Ecto neural progenitor cell (in vitro differentiated cells): ENCODE measurements at regions not wholly inside any gene's neighbourhood (a gene's known extent, or its start where the extent isn't known, plus 50 kb on each side); places are given as distances from the start of the nearest gene placed in this dataset.
"Not testable (repeated sequence)": the region's sequence is repeated elsewhere in the genome, so short reads cannot be mapped to it uniquely, and the experiment has no call there.

ENCODE experiments used
- DNase-seq: peaks from one replicate; pipeline ENCODE4 v3.0.0-alpha.2; 2018; ENCODE audit warnings: low spot score

DNA sequence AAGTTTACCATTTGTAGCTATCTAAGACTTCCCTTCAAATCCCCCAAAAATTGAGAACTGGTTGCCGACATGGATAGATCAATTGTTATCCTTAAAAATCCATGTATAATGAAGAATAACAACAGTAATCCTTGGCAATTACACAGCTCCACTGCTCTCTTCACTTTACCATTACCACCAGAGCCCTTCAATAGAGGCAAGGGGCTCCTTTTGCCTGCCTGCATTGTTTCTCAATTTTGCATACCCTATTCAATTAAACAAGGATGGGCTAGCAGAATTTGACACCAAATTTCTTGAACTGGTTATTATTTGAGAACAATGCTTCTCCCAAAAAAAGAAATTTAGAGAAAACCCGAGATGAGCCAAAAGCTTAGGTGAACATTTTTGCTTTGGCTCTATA is 387.8 kb upstream of the PKN2 start:
- no peak for DNase-seq

DNA sequence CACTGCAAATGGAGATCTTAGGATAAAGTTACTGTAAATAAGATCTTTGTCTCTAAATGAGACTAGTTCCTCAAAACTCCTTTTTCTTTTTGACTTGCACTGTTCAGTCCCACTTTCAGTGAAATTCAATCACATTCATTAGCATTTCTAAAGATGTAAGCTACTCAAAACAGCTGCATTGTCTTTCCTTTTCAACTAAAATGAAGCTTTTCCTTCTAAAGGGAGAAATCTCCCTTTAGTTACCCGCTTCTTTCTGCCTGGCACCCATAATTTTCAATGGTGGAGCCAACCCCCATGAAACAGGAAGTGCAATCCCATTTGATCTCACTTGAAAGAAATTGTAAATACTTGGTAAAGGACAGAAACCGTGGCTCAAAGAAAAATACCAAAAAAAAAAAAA is 387.4 kb upstream of the PKN2 start:
- no peak for DNase-seq

DNA sequence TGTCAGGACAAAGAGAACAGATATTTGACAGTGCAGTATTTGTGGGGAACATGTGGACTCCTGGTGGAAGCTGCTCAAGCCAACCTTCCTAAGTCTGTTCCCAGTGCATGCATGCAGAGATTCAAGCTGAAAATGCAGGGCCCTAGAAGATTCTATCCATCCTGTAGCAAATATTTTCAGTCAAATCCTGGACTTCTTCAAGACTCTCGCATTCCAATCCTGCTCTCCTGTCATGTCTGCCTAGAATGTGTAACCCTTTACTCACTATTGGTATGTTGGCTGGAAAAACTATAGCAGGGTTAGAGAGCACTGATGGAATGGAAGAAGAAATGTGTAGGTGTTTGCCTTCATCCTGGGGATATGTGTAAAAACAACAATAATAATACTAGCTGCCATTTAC is 385.6 kb upstream of the PKN2 start:
- DNase-seq: no peak

DNA sequence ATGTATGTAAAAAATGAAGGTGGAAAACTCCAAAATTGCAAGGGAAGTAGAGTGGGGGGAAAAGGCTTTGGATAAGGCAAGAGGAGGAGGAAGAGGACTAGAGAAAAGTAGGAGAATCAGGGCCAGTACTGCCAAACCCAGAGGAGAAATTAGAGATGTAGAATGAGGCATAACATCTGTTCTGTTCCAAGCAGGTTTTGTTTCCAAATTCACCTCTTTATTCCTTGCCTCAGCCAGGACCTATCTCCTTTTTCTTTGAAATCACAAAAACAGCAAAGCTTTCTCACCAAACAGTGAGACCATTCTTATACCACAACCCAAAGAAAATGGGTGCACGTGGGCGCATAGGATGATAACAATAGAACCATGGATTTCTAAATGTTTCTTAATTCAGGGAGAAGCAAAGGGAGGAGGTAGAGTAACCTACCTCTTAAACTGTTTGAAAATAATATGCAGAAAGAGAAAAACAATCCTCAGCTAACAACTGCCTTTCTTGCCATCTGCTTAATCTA is 383.3 kb upstream of the PKN2 start:
- DNase-seq: no peak

DNA sequence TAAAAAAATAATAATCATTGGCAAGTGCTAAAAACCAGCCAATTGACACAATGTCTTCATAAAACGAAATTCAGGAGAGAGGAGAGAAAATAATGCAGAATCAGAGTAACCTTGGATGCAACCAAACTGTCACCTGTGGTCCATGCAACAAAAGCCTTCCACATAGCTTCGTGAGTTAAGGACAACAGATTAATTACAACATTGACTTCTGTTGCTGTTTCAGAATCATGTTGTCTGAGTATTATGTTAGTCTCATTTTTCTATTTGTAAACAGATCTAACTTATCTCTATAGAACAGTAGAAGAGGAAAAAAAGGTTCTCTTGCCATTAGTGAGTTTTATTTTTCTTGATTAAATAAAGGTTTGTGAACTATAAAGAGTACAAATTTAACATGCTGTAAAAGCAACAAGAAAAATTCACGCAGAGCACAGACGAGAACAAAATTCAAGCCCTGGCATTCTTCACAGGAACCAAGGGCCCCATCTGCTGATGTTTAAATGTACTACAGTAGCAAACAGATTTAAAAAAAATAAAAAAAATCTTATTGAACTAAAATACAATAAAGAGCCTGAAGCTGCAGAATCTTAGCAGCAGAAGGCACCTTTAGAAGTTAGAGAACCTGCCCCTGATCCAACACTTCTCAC is 381.1 kb upstream of the PKN2 start:
- DNase-seq: no peak

- DNase-seq: no peak
Observed at GRCh38 chr1:88311265-88311664, 372.8 kb upstream of the PKN2 start.

DNA sequence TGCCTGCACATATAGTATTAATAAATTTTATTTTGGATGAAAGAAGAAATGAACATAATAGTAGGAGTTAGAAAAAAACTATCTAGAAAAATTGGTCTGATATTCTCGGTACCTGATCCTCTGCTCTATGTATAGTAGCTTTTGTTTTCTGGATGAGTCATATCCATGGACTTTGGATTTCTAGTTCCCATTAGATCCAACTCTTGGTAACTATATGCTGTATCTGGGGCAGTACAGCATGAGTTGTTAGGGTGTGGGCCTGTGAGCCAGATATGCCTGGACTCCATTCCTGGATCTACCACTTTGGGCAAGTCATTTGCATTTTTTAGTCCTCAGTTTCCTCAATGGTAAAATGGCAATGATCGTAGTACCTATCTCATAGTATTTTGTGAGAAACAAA is 372.2 kb upstream of the PKN2 start:
- DNase-seq: no peak

DNA sequence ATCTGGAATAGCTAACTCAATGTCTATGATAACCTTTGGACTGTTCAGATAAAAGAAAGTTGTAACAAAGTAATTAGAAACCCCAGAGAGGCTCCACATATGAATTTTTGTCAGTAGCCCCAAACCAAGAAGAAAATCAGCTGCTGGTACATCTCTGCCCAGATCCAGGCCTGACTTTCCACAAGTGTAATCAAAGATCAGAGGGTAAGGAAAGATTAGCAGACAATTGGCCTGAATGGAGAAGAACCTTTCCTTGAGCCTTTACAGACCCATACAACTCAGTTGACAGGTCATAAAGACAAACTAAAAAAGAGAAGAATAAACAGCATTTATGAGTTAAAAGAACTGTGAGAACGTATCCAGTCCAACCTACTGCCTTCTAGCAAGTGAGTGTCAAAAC is 366.7 kb upstream of the PKN2 start:
- no peak for DNase-seq

DNA sequence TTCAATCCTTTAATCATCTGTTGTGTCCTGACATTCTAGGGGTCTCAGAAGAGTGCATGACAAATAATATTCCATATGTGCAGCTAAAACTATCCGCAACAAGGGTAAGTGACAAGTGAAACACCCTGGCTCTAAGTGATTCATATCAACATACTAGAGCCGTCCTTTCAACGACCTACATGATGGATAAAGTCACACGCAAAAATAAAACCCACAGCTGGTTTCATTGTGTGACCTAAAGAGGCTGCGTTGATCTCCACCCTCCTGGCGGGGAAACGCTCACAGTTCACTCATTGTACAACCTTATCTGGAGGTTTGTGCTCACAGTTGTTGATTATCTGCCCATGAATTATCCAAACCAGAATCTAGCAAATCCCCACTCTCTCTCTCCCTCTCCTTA is 365.3 kb upstream of the PKN2 start:
- no peak for DNase-seq

GRCh38 chr1:88320291-88320690 is 363.8 kb upstream of the PKN2 start:
- DNase-seq: no peak

DNA sequence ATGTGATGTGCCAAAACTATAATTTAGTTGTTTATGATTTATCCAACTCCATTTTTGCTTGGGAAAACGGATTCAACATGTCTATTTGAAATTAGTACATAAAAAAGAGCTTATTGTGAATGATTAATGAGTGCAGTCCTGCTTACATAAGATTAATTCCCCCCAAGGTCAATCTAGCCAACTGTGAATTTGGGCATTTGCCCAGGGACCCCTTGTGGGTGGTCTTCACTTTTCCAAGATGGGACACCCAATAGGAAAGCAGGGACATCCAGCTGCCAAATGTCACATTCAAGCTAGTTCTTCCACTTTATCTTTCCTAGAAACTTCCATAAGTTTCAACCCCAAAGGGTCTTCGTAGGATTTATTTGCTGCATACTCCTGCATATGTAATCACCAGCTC is 362.4 kb upstream of the PKN2 start:
- DNase-seq: no peak

- DNase-seq: no peak
Observed at GRCh38 chr1:88324899-88325298, 359.2 kb upstream of the PKN2 start.

- no peak for DNase-seq
Observed at GRCh38 chr1:88327391-88328267, 356.4 kb upstream of the PKN2 start.

DNA sequence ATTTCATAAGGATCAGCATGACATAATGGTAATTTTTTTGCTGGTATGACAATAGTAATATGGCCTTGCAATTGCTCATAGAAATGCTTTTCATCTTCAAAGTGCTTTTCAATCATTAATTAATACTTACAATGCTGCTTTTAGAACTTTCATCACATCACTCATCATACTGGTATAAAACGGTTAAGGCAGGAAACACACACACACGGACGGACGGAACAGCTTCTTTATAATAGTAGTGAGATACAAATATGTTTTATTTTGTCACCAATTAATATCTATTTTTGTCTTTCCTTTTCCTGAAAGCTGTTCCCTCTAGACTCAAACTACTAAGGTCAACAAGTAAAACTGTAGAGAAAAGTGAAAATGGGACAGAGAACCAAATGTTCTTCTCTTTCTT is 353.9 kb upstream of the PKN2 start:
- DNase-seq: no peak

DNA sequence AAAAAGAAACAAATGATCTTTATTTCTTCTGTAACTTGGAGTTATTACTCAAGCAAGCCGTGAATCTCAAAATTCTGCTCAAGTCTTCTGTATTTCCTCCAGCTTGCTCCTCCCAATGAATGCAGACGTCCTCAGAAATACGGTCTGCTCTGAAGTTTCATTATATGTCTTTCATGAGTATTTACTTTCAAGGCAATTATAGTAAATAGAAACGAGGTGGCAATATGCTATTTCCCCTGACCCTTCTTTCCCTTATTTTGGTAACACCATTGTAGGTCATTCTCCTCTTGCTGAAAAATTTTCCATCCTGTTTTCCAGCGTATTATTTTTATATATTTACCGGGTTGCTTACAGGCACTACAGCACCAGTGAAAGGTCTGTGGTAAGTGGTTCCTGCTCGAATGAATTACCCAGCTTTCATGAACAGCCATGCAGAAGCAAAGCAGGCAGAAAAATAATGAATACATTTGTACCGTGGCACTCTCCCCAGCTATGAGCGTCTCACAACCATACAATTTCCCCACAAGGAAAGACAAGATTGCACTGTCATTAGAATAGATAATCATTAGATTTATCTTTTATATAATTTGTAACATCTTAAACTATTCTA is 350.9 kb upstream of the PKN2 start:
- no peak for DNase-seq

- no peak for DNase-seq
Observed at GRCh38 chr1:88341447-88341846, 342.6 kb upstream of the PKN2 start.

DNA sequence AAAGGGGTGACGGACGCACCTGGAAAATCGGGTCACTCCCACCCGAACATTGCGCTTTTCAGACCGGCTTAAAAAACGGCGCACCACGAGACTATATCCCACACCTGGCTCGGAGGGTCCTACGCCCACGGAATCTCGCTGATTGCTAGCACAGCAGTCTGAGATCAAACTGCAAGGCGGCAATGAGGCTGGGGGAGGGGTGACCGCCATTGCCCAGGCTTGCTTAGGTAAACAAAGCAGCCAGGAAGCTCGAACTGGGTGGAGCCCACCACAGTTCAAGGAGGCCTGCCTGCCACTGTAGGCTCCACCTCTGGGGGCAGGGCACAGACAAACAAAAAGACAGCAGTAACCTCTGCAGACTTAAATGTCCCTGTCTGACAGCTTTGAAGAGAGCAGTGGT is 342.0 kb upstream of the PKN2 start:
- not testable (repeated sequence) for DNase-seq

DNA sequence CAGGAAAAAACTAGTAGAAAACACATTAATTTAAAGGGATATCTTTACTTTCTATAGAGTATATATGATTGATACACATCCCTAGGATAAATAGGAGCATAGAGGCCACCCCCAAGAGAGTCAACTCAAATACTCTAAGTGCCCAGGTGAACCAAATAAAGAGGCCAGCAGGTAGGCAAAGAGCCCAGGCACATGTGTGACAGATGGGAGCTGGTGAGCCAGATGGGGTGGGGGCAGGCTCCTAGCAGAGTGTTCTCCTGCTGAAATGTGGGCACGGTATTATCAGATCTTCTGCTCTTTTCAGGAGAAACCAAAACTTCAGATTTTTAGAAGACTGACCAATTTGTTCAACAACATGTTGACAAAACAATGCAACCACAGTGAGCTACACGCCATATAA is 333.4 kb upstream of the PKN2 start:
- no peak for DNase-seq

DNA sequence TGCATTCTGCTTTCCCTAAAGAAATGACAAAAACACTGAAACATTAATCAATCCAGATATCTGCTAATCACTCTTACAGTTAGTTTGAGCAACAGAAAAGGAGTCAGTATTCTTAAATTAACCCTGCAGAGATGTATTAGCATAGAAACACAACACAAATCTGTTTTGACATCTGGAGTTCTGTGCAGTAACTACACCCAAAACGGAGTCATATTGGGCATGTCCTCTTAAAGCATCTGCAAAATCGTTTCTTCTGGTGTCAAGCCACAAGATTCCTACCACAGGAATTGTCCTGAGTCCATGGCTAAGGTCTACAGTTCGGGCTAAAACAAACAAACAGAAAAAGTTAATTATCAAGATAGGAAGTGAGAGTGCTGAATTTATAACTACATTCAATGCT is 332.1 kb upstream of the PKN2 start:
- no peak for DNase-seq

GRCh38 chr1:88354256-88354655 is 329.8 kb upstream of the PKN2 start:
- DNase-seq: no peak

DNA sequence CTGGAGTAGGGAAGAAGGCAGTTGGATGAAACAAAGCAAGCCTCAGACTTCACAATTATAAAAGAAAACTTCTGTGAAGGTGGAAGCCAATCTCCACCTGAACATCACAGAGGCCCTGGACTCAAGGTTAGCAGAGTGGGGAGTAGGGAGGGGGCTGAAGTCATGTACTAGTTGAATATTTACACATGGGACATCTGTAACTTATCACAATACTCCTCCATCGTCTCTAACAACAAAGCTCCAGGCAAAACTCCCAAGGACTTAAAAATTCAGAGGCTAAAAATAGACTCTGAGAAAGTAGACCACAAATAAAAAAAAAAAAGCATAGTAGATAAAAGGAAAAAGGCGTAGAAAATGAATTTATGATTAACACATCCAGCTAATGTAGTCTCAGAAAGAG is 326.3 kb upstream of the PKN2 start:
- DNase-seq: no peak

- DNase-seq: no peak
Observed at GRCh38 chr1:88371436-88372023, 312.5 kb upstream of the PKN2 start.

- no peak for DNase-seq
Observed at GRCh38 chr1:88375977-88376376, 308.1 kb upstream of the PKN2 start.
